ENCODE measurements at regions not wholly inside any gene's neighbourhood (a gene's known extent, or its start where the extent isn't known, plus 50 kb on each side); places are given as distances from the start of the nearest gene placed in this dataset.

GRCh38 chr2:200252265-200253067 lies 54.0 kb upstream of the SPATS2L start:
- no peak for TF ChIP-seq CTCF (IDR thresholded peaks at IDR 0.05)
- TF ChIP-seq POLR2A (IDR thresholded peaks at IDR 0.05) = no peak
